Psoas muscle (tissue), 7 donors: ENCODE measurements at regions not wholly inside any gene's neighbourhood (a gene's known extent, or its start where the extent isn't known, plus 50 kb on each side); places are given as distances from the start of the nearest gene placed in this dataset.

ENCODE experiments used
- ATAC-seq, 4 donors: fragments of 200-7000 bp; cut with Tn5 transposase; one replicate each; pipeline ENCODE4 v1.9.1; 2020; ENCODE audit warnings: moderate library complexity in 3 of 4, mild to moderate bottlenecking in 2 of 4
- DNase-seq, 2 donors: peaks; one replicate each; pipeline ENCODE4 v3.0.0-alpha.2; 2020
- H3K27ac ChIP-seq: fragments of 200-600 bp; one replicate; pipeline ENCODE4 v1.8.0; 2022
- H3K27me3 ChIP-seq, 3 donors: fragments of 200-600 bp in 1 of 3; one replicate each; pipeline versions ENCODE4 v1.6.1 to v1.8.0; 2013 to 2022; ENCODE audit warnings: low read length in 2 of 3, mild to moderate bottlenecking in 2 of 3, moderate library complexity in 1 of 3; ENCODE audit not compliant: insufficient read depth in 3 of 3
- H3K36me3 ChIP-seq, 2 donors: fragments of 200-600 bp in 1 of 2; one replicate each; pipeline versions ENCODE4 v1.6.1 to v1.8.0; 2013 to 2022; ENCODE audit warnings: low read depth in 1 of 2, mild to moderate bottlenecking in 1 of 2, moderate library complexity in 1 of 2; ENCODE audit not compliant: insufficient read depth in 1 of 2
- H3K4me1 ChIP-seq: fragments of 200-600 bp; one replicate; pipeline ENCODE4 v1.8.0; 2022
- H3K4me3 ChIP-seq: fragments of 200-600 bp; one replicate; pipeline ENCODE4 v1.8.0; 2022; ENCODE audit warnings: mild to moderate bottlenecking
- H3K9me3 ChIP-seq: fragments of 200-600 bp; one replicate; pipeline ENCODE4 v1.8.0; 2022
- WGBS, 3 donors: extraction: QIAGEN DNeasy Blood & Tissue Kit; methylation state at CpG; one replicate each; pipeline versions ENCODE4 v1.1.6 to v1.1.7; 2013; 5-methylcytosine and 5-hydroxymethylcytosine counted together
- intact Hi-C, 2 donors: fragments of 100-400 bp; cut with DNase I; formaldehyde crosslinking; loops; one replicate each; pipeline versions ENCODE4 v1.11.0 to v1.14.2; 2022
- TF ChIP-seq, protein P1 (sequence below): fragments of 200-600 bp; IDR thresholded peaks from one replicate; pipeline ENCODE4 v1.8.0; 2022; ENCODE audit warnings: antibody characterized with exemption
- donor health status: healthy with polysubstance abuse.
- donor health status: DM: no; HTN: no; CAD: no; lungs with moderate emphysema.
- donor health status: Bipolar disorder and iron deficiency.
- donor health status: healthy.
- donor health status: DM: yes; HTN: yes; CAD: no.
- donor health status: DM: no; HTN: no; CAD: no.
- donor health status: DM: yes; HTN: yes; CAD: no.

- 87 to 90% (median 88%) methylated on average over 3 of the region's 3 CpGs for WGBS, 3 donors
- no peak for ATAC-seq
- Histone ChIP-seq H3K36me3 (no peaks in the 10 kb centered on the region), H3K27ac (no peak overlapping the region), H3K4me3 (no peak overlapping the region), H3K4me1 (no peaks in the 10 kb centered on the region), H3K27me3 (no peaks in the 10 kb centered on the region), H3K9me3 (peaks cover 8% of the 10 kb centered on the region)
- intact Hi-C loops: no loop called here
- TF ChIP-seq, protein P1, sequence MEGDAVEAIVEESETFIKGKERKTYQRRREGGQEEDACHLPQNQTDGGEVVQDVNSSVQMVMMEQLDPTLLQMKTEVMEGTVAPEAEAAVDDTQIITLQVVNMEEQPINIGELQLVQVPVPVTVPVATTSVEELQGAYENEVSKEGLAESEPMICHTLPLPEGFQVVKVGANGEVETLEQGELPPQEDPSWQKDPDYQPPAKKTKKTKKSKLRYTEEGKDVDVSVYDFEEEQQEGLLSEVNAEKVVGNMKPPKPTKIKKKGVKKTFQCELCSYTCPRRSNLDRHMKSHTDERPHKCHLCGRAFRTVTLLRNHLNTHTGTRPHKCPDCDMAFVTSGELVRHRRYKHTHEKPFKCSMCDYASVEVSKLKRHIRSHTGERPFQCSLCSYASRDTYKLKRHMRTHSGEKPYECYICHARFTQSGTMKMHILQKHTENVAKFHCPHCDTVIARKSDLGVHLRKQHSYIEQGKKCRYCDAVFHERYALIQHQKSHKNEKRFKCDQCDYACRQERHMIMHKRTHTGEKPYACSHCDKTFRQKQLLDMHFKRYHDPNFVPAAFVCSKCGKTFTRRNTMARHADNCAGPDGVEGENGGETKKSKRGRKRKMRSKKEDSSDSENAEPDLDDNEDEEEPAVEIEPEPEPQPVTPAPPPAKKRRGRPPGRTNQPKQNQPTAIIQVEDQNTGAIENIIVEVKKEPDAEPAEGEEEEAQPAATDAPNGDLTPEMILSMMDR: no peak
- no peak for DNase-seq
Measured at GRCh38 chr13:104181526-104182231, 1115.5 kb upstream of the SLC10A2 start.

- intact Hi-C loops: no loop called here
Measured at GRCh38 chr13:104170980-104171555, 1104.9 kb upstream of the SLC10A2 start.

DNA sequence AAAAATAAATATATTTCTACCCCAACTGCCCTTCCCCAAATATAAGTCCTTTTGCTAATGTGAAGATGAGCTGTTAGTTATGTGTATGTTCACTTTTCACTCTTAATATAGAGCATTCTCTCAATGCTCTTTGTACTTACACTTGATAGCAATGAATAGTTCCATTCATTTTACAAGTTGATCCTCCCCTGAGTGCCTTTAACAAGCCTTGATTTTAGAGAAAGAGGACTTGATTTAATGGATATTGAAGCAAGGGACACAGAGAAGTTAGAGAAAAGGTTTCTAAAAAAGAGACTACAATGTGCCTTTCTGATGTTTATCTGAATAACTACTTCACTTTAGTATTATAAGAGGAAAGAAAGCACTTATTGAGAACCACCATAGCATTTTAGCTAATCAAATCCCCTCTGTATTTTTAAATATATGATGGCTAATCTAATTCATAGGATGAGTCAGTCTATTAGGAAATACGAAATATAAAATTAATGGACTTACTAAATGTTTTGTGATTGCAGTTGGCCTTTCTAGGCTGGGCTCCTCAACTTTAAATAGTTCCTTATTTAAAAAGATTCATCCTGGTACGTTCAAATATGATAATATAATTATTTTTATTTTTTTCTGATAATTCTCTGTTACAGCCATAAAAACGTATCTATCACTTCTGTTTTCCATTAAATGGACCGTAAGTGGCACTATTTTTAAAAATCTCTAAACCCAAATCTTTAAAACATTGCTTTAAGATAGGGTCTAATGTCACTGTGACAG lies 1097.8 kb upstream of the SLC10A2 start:
- Histone ChIP-seq H3K4me1 (no peaks in the 10 kb centered on the region), H3K9me3 (no peaks in the 10 kb centered on the region), H3K4me3 (no peak overlapping the region), H3K27ac (no peak overlapping the region), H3K36me3 (no peaks in the 10 kb centered on the region), H3K27me3 (no peaks in the 10 kb centered on the region)
- intact Hi-C loops: no loop called here
- no peak for ATAC-seq
- TF ChIP-seq, protein P1: no peak
- 73 to 81% (median 79%) methylated on average over 4 of the region's 4 CpGs for WGBS, 3 donors
- DNase-seq: no peak

More at GRCh38 chr13:104170980-104171555, 1104.9 kb upstream of the SLC10A2 start:
- 56 to 61% (median 57%) methylated on average over 8 of the region's 8 CpGs for WGBS, 3 donors
- TF ChIP-seq, protein P1: no peak
- Histone ChIP-seq H3K4me1 (peaks cover 11% of the 10 kb centered on the region), H3K9me3 (no peaks in the 10 kb centered on the region), H3K36me3 (no peaks in the 10 kb centered on the region), H3K27me3 (no peaks in the 10 kb centered on the region), H3K27ac (no peak overlapping the region), H3K4me3 (no peak overlapping the region)
- DNase-seq: no peak
- ATAC-seq: no peak

GRCh38 chr13:104160536-104160935 lies 1094.3 kb upstream of the SLC10A2 start:
- no peaks in the 10 kb centered on the region for H3K27me3 ChIP-seq
- no peaks in the 10 kb centered on the region for H3K4me1 ChIP-seq
- TF ChIP-seq, protein P1: no peak
- WGBS, 3 donors: 86 to 94% (median 87%) methylated on average over 1 of the region's 1 CpG
- H3K4me3 ChIP-seq: no peak overlapping the region
- intact Hi-C loops: no loop called here
- no peak for DNase-seq
- no peak overlapping the region for H3K27ac ChIP-seq
- H3K36me3 ChIP-seq: no peaks in the 10 kb centered on the region
- no peak for ATAC-seq
- H3K9me3 ChIP-seq: no peaks in the 10 kb centered on the region
